HG02840 (cell line): ENCODE measurements at regions not wholly inside any gene's neighbourhood (a gene's known extent, or its start where the extent isn't known, plus 50 kb on each side); places are given as distances from the start of the nearest gene placed in this dataset.
"Not testable (repeated sequence)": the region's sequence is repeated elsewhere in the genome, so short reads cannot be mapped to it uniquely, and the experiment has no call there.

ENCODE experiments used
- ATAC-seq: cut with Tn5 transposase; IDR thresholded peaks from one replicate; pipeline ENCODE4 v1.9.1; 2021; ENCODE audit warnings: mild to moderate bottlenecking, moderate library complexity, moderate number of reproducible peaks; ENCODE audit not compliant: unreplicated experiment, low FRiP score

GRCh38 chr13:67452526-67452925, 222.4 kb upstream of the PCDH9 start:
- ATAC-seq, result not testable (repeated sequence)

- ATAC-seq, result no peak
Observed at GRCh38 chr13:67445436-67445835, 215.3 kb upstream of the PCDH9 start.

DNA sequence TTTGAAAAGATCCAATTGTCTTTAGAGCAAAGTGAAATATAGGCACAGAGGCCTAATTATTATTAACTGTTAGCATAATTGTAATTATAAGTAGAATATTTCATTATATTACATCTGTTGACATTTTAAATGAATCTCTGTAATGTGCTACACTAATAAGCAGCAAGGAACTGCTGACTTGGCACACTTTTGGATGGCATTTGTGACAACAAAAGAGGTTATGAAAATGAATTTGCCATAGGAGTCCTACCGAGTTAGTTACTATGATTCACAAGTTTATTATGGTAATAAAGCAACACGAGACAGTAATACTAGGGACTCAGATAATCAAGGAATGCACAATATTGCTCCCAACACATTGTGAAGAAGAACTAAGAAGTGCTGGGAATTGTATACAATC, 213.8 kb upstream of the PCDH9 start:
- no peak for ATAC-seq

GRCh38 chr13:67440236-67440975, 210.3 kb upstream of the PCDH9 start:
- no peak for ATAC-seq

DNA sequence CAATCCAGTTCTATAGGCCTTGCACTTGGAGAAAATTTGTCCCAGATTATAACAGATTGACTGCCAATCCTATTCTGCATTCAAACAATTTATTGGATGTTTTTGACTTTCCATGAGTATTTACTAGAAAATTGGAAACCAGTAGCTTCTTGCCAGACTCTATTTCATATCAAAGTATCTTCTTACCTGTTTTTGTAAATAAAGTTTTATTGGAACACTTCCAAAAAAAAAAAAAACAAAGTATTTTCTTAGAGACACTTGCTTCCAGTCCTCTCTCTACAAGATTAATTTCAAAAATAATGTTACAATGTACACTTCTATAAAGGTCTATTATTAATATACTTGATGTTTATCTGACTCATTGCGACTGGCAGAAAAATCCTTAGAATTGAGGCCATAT, 209.2 kb upstream of the PCDH9 start:
- no peak for ATAC-seq

DNA sequence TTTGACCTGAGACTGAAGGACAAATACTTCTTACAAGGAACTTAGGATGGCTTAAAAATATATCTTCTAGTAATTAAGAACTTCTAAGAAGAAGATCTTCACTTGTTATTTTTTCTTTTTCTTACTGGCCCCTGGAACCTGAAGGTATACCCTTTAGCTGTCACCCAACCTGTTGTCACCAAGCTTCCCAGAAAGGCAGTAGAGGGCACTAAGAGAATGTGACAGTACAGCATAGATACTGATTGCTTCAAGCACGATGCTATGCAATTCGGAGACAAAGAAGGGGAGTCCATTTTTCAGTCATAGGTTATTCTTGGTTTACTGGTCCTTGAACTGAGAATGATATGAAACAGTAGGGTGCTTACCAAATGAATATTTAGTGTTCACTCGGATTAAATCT, 208.3 kb upstream of the PCDH9 start:
- ATAC-seq, result no peak

GRCh38 chr13:67437244-67437643, 207.1 kb upstream of the PCDH9 start:
- ATAC-seq, result no peak

DNA sequence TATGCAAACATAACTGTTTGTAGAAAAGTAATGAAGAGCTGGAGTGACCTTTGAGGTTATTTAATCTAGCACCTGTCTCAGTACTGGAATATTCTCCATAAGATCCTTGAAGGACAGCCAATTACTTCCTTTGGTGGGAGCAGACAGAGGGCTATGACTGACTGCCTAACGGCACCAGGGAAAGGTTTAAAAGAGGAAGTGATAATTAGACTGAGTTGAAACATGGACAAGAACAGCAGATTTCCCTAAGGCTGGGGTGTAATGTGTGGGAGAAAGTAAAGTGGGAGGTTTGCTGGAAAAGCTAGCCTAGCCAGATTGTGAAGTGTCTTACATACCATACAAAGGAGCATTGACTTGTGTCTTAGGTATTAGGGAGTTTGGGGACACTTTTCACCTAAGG, 191.3 kb upstream of the PCDH9 start:
- no peak for ATAC-seq

DNA sequence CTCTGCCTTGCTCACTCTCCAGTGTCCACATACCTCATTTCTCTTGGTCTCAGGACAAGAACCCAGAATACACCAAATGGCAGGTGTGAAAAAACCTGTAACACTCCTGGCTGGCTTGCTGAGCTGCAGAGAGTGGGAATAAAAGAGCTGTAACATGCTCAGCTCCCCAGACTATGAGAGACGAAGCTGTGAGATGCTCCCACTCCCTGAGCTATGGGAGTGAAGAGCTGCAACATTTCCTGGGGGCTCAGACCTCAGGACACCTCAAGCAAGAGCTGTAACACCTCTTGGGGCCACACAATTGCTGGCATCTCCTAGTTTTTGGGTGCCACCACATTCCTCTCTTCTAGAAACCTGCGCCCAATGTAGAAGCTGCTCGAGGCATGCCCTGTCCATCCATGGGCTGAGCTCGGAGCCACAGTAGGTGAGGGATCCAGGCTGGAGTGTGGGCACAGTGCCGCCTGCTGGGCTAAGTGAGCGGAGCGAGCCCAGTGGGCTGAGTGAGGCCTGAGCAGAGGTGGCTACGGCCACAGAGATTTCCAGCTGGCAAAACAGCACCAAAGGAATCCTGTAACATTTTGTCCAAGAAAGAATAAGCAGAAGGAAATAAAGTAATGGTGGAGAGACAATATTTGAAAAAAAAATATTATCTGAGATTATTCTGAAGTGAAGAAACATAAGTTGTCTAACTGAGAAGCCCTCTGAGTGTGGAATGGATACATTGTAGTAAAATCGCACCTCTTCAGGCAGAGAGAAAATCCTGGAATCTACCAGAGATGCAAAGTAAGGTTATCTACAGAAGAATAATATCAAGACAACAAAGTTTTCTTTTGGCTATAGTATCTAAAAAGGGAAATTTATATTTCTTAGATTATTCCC, 186.2 kb upstream of the PCDH9 start:
- ATAC-seq, result no peak

GRCh38 chr13:67410645-67411044, 180.5 kb upstream of the PCDH9 start:
- ATAC-seq, result no peak

DNA sequence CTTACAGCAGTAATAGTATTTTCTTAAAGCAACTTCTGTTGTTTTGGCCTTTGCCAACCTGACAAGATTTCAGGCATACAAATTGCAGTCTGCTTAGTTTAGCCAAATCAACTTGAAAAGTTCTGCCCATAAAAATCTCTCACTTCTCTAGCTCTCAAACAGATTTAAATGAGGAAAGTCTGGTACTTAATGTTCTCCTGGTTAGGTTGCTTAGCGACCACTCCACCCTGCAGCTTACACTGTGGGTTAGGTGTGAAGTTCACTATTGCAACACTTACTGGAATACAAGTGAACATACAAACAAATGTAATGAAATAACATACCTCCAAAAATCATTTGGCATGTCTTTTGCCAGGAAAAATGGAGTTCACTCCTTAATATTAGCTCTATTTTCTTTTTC, 178.7 kb upstream of the PCDH9 start:
- no peak for ATAC-seq

DNA sequence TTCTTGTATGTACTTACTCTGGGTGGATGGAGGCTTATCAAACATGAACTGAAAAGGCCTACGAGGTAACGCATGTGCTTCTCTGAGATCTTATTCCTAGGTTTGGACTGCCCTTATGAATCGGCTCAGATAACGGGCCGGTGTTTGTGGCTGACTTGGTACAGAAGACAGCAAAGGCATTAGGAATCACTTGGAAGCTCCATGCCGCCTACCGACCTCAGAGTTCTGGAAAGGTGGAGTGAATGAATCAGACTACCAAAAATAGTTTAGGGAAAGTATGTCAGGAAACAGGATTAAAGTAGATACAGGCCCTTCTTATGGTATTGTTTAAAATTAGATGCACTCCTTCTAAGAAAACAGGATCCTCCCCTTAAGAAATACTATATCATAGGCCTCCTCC, 172.4 kb upstream of the PCDH9 start:
- ATAC-seq, result no peak

DNA sequence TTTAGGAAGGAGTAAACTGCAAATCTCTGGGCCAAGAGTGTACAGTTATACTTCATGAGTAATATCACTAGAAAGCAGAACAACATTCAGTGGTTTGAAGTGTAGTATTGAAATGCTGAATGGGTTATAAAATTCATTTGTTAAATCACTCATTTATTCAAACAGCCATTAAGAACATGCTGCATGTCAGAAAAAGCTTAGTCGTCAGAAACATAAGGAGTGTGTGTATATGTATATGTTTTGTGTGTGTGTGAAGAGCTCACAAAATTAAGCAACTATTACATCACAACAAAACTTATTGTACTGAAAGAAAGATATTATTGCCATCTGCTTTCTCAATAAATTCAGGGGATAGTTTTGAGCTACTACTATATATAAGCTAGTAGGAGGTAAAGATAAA, 165.4 kb upstream of the PCDH9 start:
- ATAC-seq, result no peak

- ATAC-seq, result no peak
Observed at GRCh38 chr13:67392014-67392413, 161.9 kb upstream of the PCDH9 start.

- ATAC-seq, result no peak
Observed at GRCh38 chr13:67390462-67391086, 160.4 kb upstream of the PCDH9 start.

GRCh38 chr13:67389171-67389570, 159.0 kb upstream of the PCDH9 start:
- no peak for ATAC-seq

GRCh38 chr13:67383109-67383757, 153.1 kb upstream of the PCDH9 start:
- ATAC-seq, result not testable (repeated sequence)

- ATAC-seq, result no peak
Observed at GRCh38 chr13:67377919-67378318, 147.8 kb upstream of the PCDH9 start.

DNA sequence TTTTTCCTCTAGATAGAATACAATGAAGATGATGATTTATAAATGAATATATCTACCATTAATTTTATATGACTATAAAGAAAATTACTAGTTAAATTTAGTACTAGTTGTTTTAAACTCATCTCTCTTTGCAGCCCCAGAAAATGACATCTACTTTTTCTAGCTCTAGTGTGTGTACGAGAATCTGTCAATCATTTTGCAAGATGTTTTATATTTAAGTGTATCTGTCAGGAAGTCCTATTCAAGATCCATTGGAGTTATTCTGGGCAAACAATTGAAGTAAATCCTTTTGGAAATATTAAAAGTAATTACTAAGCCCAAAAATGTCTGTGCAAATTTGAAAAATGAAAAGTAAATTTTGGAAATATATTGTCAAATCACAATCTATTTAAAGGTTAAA, 144.3 kb upstream of the PCDH9 start:
- ATAC-seq, result no peak

DNA sequence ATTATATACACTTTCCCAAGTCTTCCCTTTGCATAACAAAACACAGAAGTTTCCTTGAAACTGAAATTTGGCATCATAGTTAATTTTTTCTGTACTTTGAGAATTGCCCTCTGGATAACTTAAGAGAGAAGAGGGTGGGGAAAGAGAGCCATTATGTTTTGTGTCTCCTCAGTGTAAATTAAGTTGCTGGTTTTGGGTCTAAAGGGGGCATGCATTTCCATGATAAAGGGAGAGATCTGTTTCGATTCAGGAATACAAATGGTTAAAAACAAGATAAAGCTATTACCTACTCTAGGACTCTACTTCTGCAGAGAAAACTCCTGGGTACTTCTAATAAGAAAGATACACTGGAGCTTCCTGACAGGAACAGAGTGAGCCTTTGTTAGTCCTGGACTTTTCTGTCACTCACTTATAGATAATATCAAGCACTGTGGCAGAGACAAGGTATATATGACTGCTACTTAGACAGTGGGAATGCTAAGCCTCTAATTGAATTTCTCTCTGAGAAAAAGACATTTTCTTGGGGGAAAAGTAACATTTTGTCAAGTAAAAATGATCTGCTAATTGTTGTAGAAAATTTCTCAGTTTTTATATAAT, 142.8 kb upstream of the PCDH9 start:
- no peak for ATAC-seq
